PFSK-1 (cell line): ENCODE measurements at regions not wholly inside any gene's neighbourhood (a gene's known extent, or its start where the extent isn't known, plus 50 kb on each side); places are given as distances from the start of the nearest gene placed in this dataset.

Source experiments
- FOXP2 ChIP-seq: optimal IDR thresholded peaks from 2 replicates; pipeline ENCODE3; 2011; ENCODE audit warnings: borderline replicate concordance, control low read depth, inconsistent platforms; ENCODE audit not compliant: insufficient read depth; ENCODE audit errors: extremely low read length, extremely low read depth
- POLR2AphosphoS5 ChIP-seq: IDR thresholded peaks from 2 replicates; pipeline ENCODE4 v1.6.1; 2012; ENCODE audit warnings: low read depth, mild to moderate bottlenecking, control low read depth, low read length, moderate library complexity
- REST ChIP-seq, 2 experiments: IDR thresholded peaks; 2 replicates each; pipeline versions ENCODE4 v1.6.1 to v1.8.0; 2011 to 2012; ENCODE audit warnings: low read depth in 2 of 2, low read length in 2 of 2, control low read depth in 1 of 2, inconsistent platforms in 1 of 2, mild to moderate bottlenecking in 1 of 2, moderate library complexity in 1 of 2; ENCODE audit not compliant: insufficient read depth in 1 of 2
- SIN3A ChIP-seq: IDR thresholded peaks from 2 replicates; pipeline ENCODE4 v1.6.1; 2012; ENCODE audit warnings: mild to moderate bottlenecking, low read length, moderate library complexity, borderline replicate concordance; ENCODE audit not compliant: insufficient read depth
- TAF1 ChIP-seq: IDR thresholded peaks from 2 replicates; pipeline ENCODE4 v1.6.1; 2012; ENCODE audit warnings: low read length, control low read depth, borderline replicate concordance; ENCODE audit not compliant: insufficient read depth

DNA sequence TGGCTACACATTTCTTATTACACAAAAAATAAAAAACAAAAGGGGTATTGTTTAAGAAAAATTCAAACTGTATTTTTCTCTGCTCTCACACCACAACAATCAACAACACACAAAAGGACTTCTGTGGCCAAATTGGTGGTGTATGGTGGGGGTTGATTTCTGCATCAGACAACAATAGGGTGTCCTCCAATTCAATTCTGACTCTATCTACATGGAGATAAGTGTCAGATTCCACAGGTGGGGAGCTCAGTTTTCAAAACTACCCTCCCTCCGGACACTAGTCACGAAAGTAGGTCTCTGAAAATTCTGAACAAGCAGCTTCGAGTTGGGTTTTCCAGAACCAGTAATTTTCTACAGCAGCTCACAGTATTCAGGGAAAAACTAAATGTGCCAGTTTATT is 744.9 kb upstream of the NCAM2 start:
- TF ChIP-seq POLR2AphosphoS5 (no peak), FOXP2 (no peak), REST (IDR thresholded peaks at IDR 0.05; ENCODE audit: insufficient read depth in 1 of 2, low read depth in 2 of 2, low read length in 2 of 2) (no peak), SIN3A (no peak), TAF1 (no peak)

- TF ChIP-seq FOXP2 (no peak), POLR2AphosphoS5 (no peak), SIN3A (no peak), REST (IDR thresholded peaks at IDR 0.05; ENCODE audit: insufficient read depth in 1 of 2, low read depth in 2 of 2, low read length in 2 of 2) (no peak), TAF1 (no peak)
These were observed 743.2 kb upstream of the NCAM2 start for GRCh38 chr21:20254964-20255363.

DNA sequence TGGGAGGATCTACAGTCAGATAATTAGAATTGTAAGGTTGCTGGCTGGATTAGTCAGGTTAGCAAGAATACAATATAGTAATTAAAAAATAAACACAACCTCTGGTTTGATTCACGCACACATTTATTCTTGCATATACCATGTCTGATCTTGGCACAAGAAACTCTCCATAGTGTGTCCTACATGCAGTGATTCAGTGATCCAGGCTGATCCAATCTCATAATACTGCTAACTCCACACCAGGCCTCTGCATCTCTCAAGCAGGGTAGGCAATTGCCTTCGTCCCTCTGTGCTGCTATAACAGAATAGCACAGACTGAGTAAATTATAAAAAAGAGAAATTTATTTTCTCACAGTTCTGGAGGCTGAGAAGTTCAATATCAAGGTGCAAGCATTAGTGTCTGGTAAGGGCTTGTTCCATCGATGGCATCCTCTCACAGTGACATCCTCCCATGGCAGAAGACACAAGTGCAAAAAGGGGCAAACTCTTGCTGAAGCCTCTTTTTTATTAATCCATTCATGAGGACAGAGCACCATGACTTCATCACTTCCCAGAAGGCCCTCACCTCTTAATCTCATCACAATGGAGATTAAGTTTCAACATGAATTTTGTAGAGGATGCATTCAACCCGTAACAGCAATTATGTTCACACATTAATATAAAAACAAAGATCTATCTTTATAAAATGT is 741.0 kb upstream of the NCAM2 start:
- TF ChIP-seq TAF1 = no peak
- TF ChIP-seq FOXP2 = no peak
- TF ChIP-seq POLR2AphosphoS5 = no peak
- no peak for TF ChIP-seq SIN3A
- TF ChIP-seq REST (IDR thresholded peaks at IDR 0.05; ENCODE audit: insufficient read depth in 1 of 2, low read depth in 2 of 2, low read length in 2 of 2) = no peak

GRCh38 chr21:20258542-20258941 is 739.7 kb upstream of the NCAM2 start:
- TF ChIP-seq FOXP2 (no peak), SIN3A (no peak), POLR2AphosphoS5 (no peak), REST (IDR thresholded peaks at IDR 0.05; ENCODE audit: insufficient read depth in 1 of 2, low read depth in 2 of 2, low read length in 2 of 2) (no peak), TAF1 (no peak)
